H1 (cell line): ENCODE measurements at regions not wholly inside any gene's neighbourhood (a gene's known extent, or its start where the extent isn't known, plus 50 kb on each side); places are given as distances from the start of the nearest gene placed in this dataset.

ENCODE experiments used
- CTCF ChIA-PET: fragments of 300-600 bp; sonication (Branson Sonifier 250); formaldehyde crosslinking; loops from one replicate; lab custom pipeline; 2021; ENCODE audit not compliant: partially characterized antibody; lab: Charles Lee
- POLR2A ChIA-PET: fragments of 300-600 bp; sonication (Branson Sonifier 250); formaldehyde crosslinking; loops from one replicate; lab custom pipeline; 2021; ENCODE audit warnings: inconsistent platforms; ENCODE audit not compliant: partially characterized antibody; lab: Charles Lee
- DNase-seq, 2 experiments: peaks; one replicate each; pipeline versions ENCODE4 v3.0.0 to v3.0.0-alpha.2; 2010 to 2022; ENCODE audit warnings: low spot score in 2 of 2, low read depth in 1 of 2, mixed read lengths in 1 of 2
- FAIRE-seq: peaks from 2 replicates; lab custom pipeline; 2011; peaks lifted over from hg19 to GRCh38; lab: Jason Lieb, UNC
- H2AFZ ChIP-seq: 2 replicates; pipeline ENCODE4 v1.8.1; 2012; ENCODE audit warnings: low read length, inconsistent platforms
- H2AK5ac ChIP-seq: 2 replicates; pipeline ENCODE4 v1.6.1; 2013; ENCODE audit warnings: low read depth, low read length
- H2BK120ac ChIP-seq: replicated peaks from 2 replicates; pipeline ENCODE3; 2013; ENCODE audit warnings: low read depth, low read length, inconsistent platforms
- H2BK12ac ChIP-seq: 2 replicates; pipeline ENCODE4 v1.6.1; 2013; ENCODE audit warnings: low read depth, low read length
- H2BK15ac ChIP-seq: 2 replicates; pipeline ENCODE4 v1.6.1; 2013; ENCODE audit warnings: low read length
- H2BK20ac ChIP-seq: 2 replicates; pipeline ENCODE4 v1.6.1; 2013; ENCODE audit warnings: low read length
- H2BK5ac ChIP-seq: 2 replicates; pipeline ENCODE4 v1.6.1; 2013; ENCODE audit warnings: low read depth, low read length
- H3K14ac ChIP-seq: 2 replicates; pipeline ENCODE4 v1.6.1; 2013; ENCODE audit warnings: inconsistent platforms; ENCODE audit not compliant: insufficient read length
- H3K18ac ChIP-seq: 2 replicates; pipeline ENCODE4 v1.6.1; 2013; ENCODE audit warnings: low read length; ENCODE audit errors: extremely low read depth
- H3K23ac ChIP-seq: 2 replicates; pipeline ENCODE4 v1.6.1; 2013; ENCODE audit warnings: inconsistent platforms; ENCODE audit not compliant: insufficient read length
- H3K23me2 ChIP-seq: 2 replicates; pipeline ENCODE4 v1.6.1; 2013; ENCODE audit warnings: low read depth, low read length
- H3K27ac ChIP-seq: 2 replicates; pipeline ENCODE4 v1.6.1; 2011; ENCODE audit warnings: low read depth, low read length, inconsistent platforms
- H3K27me3 ChIP-seq, 4 experiments: replicated peaks in 1 of 4; 1 replicate in 1 of 4; 2 replicates in 3 of 4; pipeline versions ENCODE4 v1.6.1 to v1.8.1; 2011 to 2013; ENCODE audit warnings: low read length in 3 of 4, mild to moderate bottlenecking in 3 of 4, inconsistent platforms in 2 of 4, mixed read lengths in 2 of 4, moderate library complexity in 1 of 4; ENCODE audit not compliant: control insufficient read depth in 3 of 4, insufficient read depth in 3 of 4; ENCODE audit errors: extremely low read depth in 1 of 4
- H3K36me3 ChIP-seq, 4 experiments: 2 replicates each; pipeline versions ENCODE4 v1.6.1 to v1.8.1; 2011 to 2013; ENCODE audit warnings: mild to moderate bottlenecking in 4 of 4, low read length in 3 of 4, moderate library complexity in 2 of 4, control low read depth in 1 of 4, inconsistent platforms in 1 of 4; ENCODE audit not compliant: insufficient read depth in 4 of 4, control insufficient read depth in 2 of 4
- H3K4ac ChIP-seq: replicated peaks from 2 replicates; pipeline ENCODE3; 2013; ENCODE audit warnings: low read length, low read depth, mixed read lengths, inconsistent platforms; ENCODE audit not compliant: insufficient read length
- H3K4me1 ChIP-seq, 4 experiments: replicated peaks in 1 of 4; 1 replicate in 1 of 4; 2 replicates in 3 of 4; pipeline versions ENCODE4 v1.6.1 to v1.8.1; 2011 to 2013; ENCODE audit warnings: low read length in 3 of 4, inconsistent platforms in 2 of 4, mixed read lengths in 1 of 4; ENCODE audit not compliant: insufficient read depth in 4 of 4, control insufficient read depth in 3 of 4
- H3K4me2 ChIP-seq, 2 experiments: 2 replicates each; pipeline versions ENCODE4 v1.6.1 to v1.8.1; 2011 to 2013; ENCODE audit warnings: low read depth in 2 of 2, low read length in 2 of 2, control low read depth in 1 of 2, inconsistent platforms in 1 of 2, mild to moderate bottlenecking in 1 of 2; ENCODE audit not compliant: insufficient read depth in 1 of 2
- H3K4me3 ChIP-seq, 4 experiments: fragments of 200-600, 300-600 bp in 1 of 4; sonication (generic), shearing (Covaris generic), sonication (Bioruptor Twin) in 1 of 4; 2 replicates each; pipeline versions ENCODE4 v1.5.1 to v1.8.1; 2011 to 2016; ENCODE audit warnings: low read length in 4 of 4, low read depth in 3 of 4, control low read depth in 2 of 4, inconsistent platforms in 2 of 4, mild to moderate bottlenecking in 2 of 4, mixed read lengths in 1 of 4, moderate library complexity in 1 of 4; ENCODE audit not compliant: insufficient read depth in 2 of 4; ENCODE audit errors: extremely low read depth in 1 of 4
- H3K56ac ChIP-seq: replicated peaks from 2 replicates; pipeline ENCODE3; 2013; ENCODE audit warnings: low read depth, mild to moderate bottlenecking, mixed read lengths, low read length, inconsistent platforms; ENCODE audit not compliant: insufficient read length
- H3K79me1 ChIP-seq: 2 replicates; pipeline ENCODE4 v1.6.1; 2013; ENCODE audit warnings: low read depth, low read length, control low read depth
- H3K79me2 ChIP-seq, 2 experiments: 2 replicates each; pipeline versions ENCODE4 v1.6.1 to v1.8.1; 2012 to 2013; ENCODE audit warnings: low read length in 2 of 2, mild to moderate bottlenecking in 2 of 2, inconsistent platforms in 1 of 2; ENCODE audit not compliant: insufficient read depth in 2 of 2, control insufficient read depth in 1 of 2
- H3K9ac ChIP-seq, 4 experiments: replicated peaks in 1 of 4; 1 replicate in 1 of 4; 2 replicates in 3 of 4; pipeline versions ENCODE4 v1.6.1 to v1.8.1; 2011 to 2013; ENCODE audit warnings: low read depth in 3 of 4, low read length in 3 of 4, control low read depth in 2 of 4, mild to moderate bottlenecking in 2 of 4, moderate library complexity in 2 of 4, inconsistent platforms in 1 of 4; ENCODE audit errors: extremely low read depth in 1 of 4
- H3K9me3 ChIP-seq, 2 experiments: 2 replicates each; pipeline versions ENCODE4 v1.6.1 to v1.8.1; 2012 to 2013; ENCODE audit warnings: mild to moderate bottlenecking in 2 of 2, moderate library complexity in 2 of 2, control low read depth in 1 of 2, inconsistent platforms in 1 of 2, low read depth in 1 of 2, low read length in 1 of 2, mixed read lengths in 1 of 2; ENCODE audit not compliant: insufficient read depth in 2 of 2
- H4K20me1 ChIP-seq, 2 experiments: replicated peaks in 1 of 2; 2 replicates each; pipeline versions ENCODE3 to v1.8.1; 2011 to 2013; ENCODE audit warnings: inconsistent platforms in 2 of 2, low read length in 2 of 2, mild to moderate bottlenecking in 1 of 2; ENCODE audit not compliant: insufficient read depth in 2 of 2, control insufficient read depth in 1 of 2
- H4K5ac ChIP-seq: 2 replicates; pipeline ENCODE4 v1.6.1; 2013; ENCODE audit warnings: low read length, low read depth, mixed read lengths, inconsistent platforms; ENCODE audit not compliant: insufficient read length
- H4K8ac ChIP-seq: 2 replicates; pipeline ENCODE4 v1.8.0; 2013; ENCODE audit warnings: mild to moderate bottlenecking, moderate library complexity, low read length, inconsistent platforms; ENCODE audit not compliant: insufficient read depth; ENCODE audit errors: extremely low read depth
- H4K91ac ChIP-seq: replicated peaks from 2 replicates; pipeline ENCODE3; 2013; ENCODE audit warnings: low read length, mixed read lengths, inconsistent platforms; ENCODE audit not compliant: insufficient read length
- FOSL1 ChIP-seq: IDR thresholded peaks from 2 replicates; pipeline ENCODE4 v1.6.1; 2011; ENCODE audit warnings: mild to moderate bottlenecking, low read depth, low read length, moderate library complexity; ENCODE audit not compliant: insufficient read depth
- SIX5 ChIP-seq: IDR thresholded peaks from 2 replicates; pipeline ENCODE4 v1.6.1; 2011; ENCODE audit warnings: mild to moderate bottlenecking, low read depth, low read length
- SP4 ChIP-seq: IDR thresholded peaks from 2 replicates; pipeline ENCODE4 v1.6.1; 2012; ENCODE audit warnings: low read length, inconsistent platforms

DNA sequence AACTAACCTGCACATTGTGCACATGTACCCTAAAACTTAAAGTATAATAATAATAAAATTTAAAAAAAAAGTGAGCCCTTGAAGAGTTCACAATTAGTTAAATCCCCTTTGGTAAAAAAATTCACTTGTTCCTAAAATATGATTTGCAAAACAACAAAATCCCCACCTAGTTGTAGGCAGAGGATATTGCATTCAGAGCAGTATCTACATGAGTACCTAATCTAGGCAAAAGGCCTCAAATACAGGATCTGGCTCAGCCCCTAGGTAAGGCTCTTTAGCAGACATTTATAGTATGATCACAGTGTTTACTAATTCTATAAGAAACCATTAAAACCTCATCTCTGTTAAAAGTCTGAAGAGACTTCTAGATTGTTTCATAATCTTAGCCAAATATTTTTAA, 89.3 kb upstream of the CCDC80 start:
- Histone ChIP-seq H3K36me3 (no peaks in the 10 kb centered on the region), H3K4me2 (no peak overlapping the region), H3K9me3 (no peaks in the 10 kb centered on the region), H4K5ac (no peak overlapping the region), H3K23ac (no peak overlapping the region), H3K4me3 (no peak overlapping the region), H3K27me3 (no peaks in the 10 kb centered on the region), H2BK20ac (no peak overlapping the region), H3K4ac (no peak overlapping the region), H3K56ac (no peak overlapping the region), H3K4me1 (no peaks in the 10 kb centered on the region), H3K23me2 (no peaks in the 10 kb centered on the region), H3K27ac (no peak overlapping the region), H3K79me1 (no peaks in the 10 kb centered on the region), H2BK5ac (no peak overlapping the region), H3K14ac (no peak overlapping the region), H2AK5ac (no peak overlapping the region), H4K20me1 (no peaks in the 10 kb centered on the region), H4K91ac (no peak overlapping the region), H2AFZ (no peak overlapping the region), H3K18ac (no peak overlapping the region), H2BK15ac (no peak overlapping the region), H4K8ac (no peak overlapping the region), H3K9ac (no peak overlapping the region), H3K79me2 (no peaks in the 10 kb centered on the region), H2BK12ac (no peak overlapping the region), H2BK120ac (no peak overlapping the region)
- FAIRE-seq (no peak), DNase-seq (no peak)
- no peak for TF ChIP-seq SIX5
- TF ChIP-seq FOSL1, result no peak
- TF ChIP-seq SP4, result no peak
- CTCF ChIA-PET, result no interaction called here
- POLR2A ChIA-PET, result no interaction called here
